HK-2 (cell line): ENCODE measurements at regions not wholly inside any gene's neighbourhood (a gene's known extent, or its start where the extent isn't known, plus 50 kb on each side); places are given as distances from the start of the nearest gene placed in this dataset.
"Not testable (repeated sequence)": the region's sequence is repeated elsewhere in the genome, so short reads cannot be mapped to it uniquely, and the experiment has no call there.

Experiments
- DNase-seq: peaks from one replicate; pipeline ENCODE4 v3.0.0-alpha.2; 2018; ENCODE audit not compliant: unreplicated experiment

GRCh38 chr2:163085366-163086024 lies 246.9 kb upstream of the KCNH7 start:
- not testable (repeated sequence) for DNase-seq

GRCh38 chr2:163081754-163082153 lies 243.2 kb upstream of the KCNH7 start:
- DNase-seq: no peak

- no peak for DNase-seq
These were observed 238.7 kb upstream of the KCNH7 start for GRCh38 chr2:163077241-163077640.

GRCh38 chr2:163066085-163066484 lies 227.5 kb upstream of the KCNH7 start:
- DNase-seq: no peak

- DNase-seq: no peak
These were observed 224.0 kb upstream of the KCNH7 start for GRCh38 chr2:163062524-163062923.

- no peak for DNase-seq
These were observed 208.0 kb upstream of the KCNH7 start for GRCh38 chr2:163046615-163047014.

- no peak for DNase-seq
These were observed 207.3 kb upstream of the KCNH7 start for GRCh38 chr2:163045830-163046229.

- peak; percentile 11 for DNase-seq
These were observed 205.5 kb upstream of the KCNH7 start for GRCh38 chr2:163044114-163044513.

- no peak for DNase-seq
These were observed 204.6 kb upstream of the KCNH7 start for GRCh38 chr2:163043201-163043600.

- DNase-seq: no peak
These were observed 200.7 kb upstream of the KCNH7 start for GRCh38 chr2:163039266-163039665.

- DNase-seq: no peak
These were observed 190.2 kb upstream of the KCNH7 start for GRCh38 chr2:163028807-163029206.

GRCh38 chr2:163026136-163026775 lies 187.7 kb upstream of the KCNH7 start:
- DNase-seq: not testable (repeated sequence)

GRCh38 chr2:163016882-163017281 lies 178.3 kb upstream of the KCNH7 start:
- not testable (repeated sequence) for DNase-seq

GRCh38 chr2:163011000-163011399 lies 172.4 kb upstream of the KCNH7 start:
- no peak for DNase-seq

GRCh38 chr2:163008642-163009041 lies 170.1 kb upstream of the KCNH7 start:
- no peak for DNase-seq

GRCh38 chr2:162994718-162995117 lies 156.2 kb upstream of the KCNH7 start:
- no peak for DNase-seq

- DNase-seq: no peak
These were observed 154.3 kb upstream of the KCNH7 start for GRCh38 chr2:162992828-162993227.

GRCh38 chr2:162989507-162989906 lies 150.9 kb upstream of the KCNH7 start:
- no peak for DNase-seq

- DNase-seq: no peak
These were observed 136.2 kb upstream of the KCNH7 start for GRCh38 chr2:162974771-162975170.

GRCh38 chr2:162972383-162972782 lies 133.8 kb upstream of the KCNH7 start:
- no peak for DNase-seq

GRCh38 chr2:162968306-162968705 lies 129.7 kb upstream of the KCNH7 start:
- no peak for DNase-seq

- no peak for DNase-seq
These were observed 129.2 kb upstream of the KCNH7 start for GRCh38 chr2:162967811-162968210.

GRCh38 chr2:162967147-162967546 lies 128.6 kb upstream of the KCNH7 start:
- no peak for DNase-seq

GRCh38 chr2:162965191-162965590 lies 126.6 kb upstream of the KCNH7 start:
- no peak for DNase-seq
